Neural cell (in vitro differentiated cells): ENCODE measurements at regions not wholly inside any gene's neighbourhood (a gene's known extent, or its start where the extent isn't known, plus 50 kb on each side); places are given as distances from the start of the nearest gene placed in this dataset.

Source experiments
- H2AFZ ChIP-seq: fragments of 200-600, 300-800 bp; sonication (generic), shearing (Covaris generic); 2 replicates; pipeline ENCODE4 v1.6.0; 2014; ENCODE audit warnings: low read depth, mild to moderate bottlenecking, antibody characterized with exemption, low read length, moderate library complexity
- H3F3A ChIP-seq: fragments of 200-600 bp; shearing (Covaris generic); 2 replicates; pipeline ENCODE4 v1.6.1; 2016; ENCODE audit warnings: mild to moderate bottlenecking, moderate library complexity, mixed read lengths, antibody characterized with exemption, low read length; ENCODE audit not compliant: insufficient read depth, poor library complexity, severe bottlenecking
- H3K27ac ChIP-seq: fragments of 200-600, 300-800 bp; sonication (generic), shearing (Covaris generic); 2 replicates; pipeline ENCODE4 v1.5.1; 2014; ENCODE audit warnings: mild to moderate bottlenecking, low read length, moderate library complexity
- H3K27me3 ChIP-seq: fragments of 300-800, 200-600 bp; sonication (generic), shearing (Covaris generic); 2 replicates; pipeline ENCODE4 v1.6.0; 2014; ENCODE audit warnings: mild to moderate bottlenecking, low read depth, low read length, moderate library complexity; ENCODE audit not compliant: insufficient read depth
- H3K36me3 ChIP-seq: fragments of 300-800, 200-600 bp; sonication (generic), shearing (Covaris generic); 2 replicates; pipeline ENCODE4 v1.5.1; 2014; ENCODE audit warnings: mild to moderate bottlenecking, antibody characterized with exemption, low read length, moderate library complexity; ENCODE audit not compliant: insufficient read depth
- H3K4me2 ChIP-seq: fragments of 300-800, 200-600 bp; sonication (generic), shearing (Covaris generic); 2 replicates; pipeline ENCODE4 v1.6.0; 2014; ENCODE audit warnings: mild to moderate bottlenecking, low read length
- H3K4me3 ChIP-seq: fragments of 300-800, 200-600 bp; sonication (generic), shearing (Covaris generic); 2 replicates; pipeline ENCODE4 v1.5.1; 2014; ENCODE audit warnings: mild to moderate bottlenecking, low read length, moderate library complexity
- H3K79me2 ChIP-seq: fragments of 200-600 bp; shearing (Covaris generic); replicated peaks from 2 replicates; pipeline ENCODE4 v1.6.0; 2014; ENCODE audit warnings: mild to moderate bottlenecking, low read length, moderate library complexity; ENCODE audit not compliant: insufficient read depth
- H3K9ac ChIP-seq: fragments of 300-800, 200-600 bp; sonication (generic), shearing (Covaris generic); 2 replicates; pipeline ENCODE4 v1.6.1; 2016; ENCODE audit warnings: mild to moderate bottlenecking, low read length, mixed read lengths
- H3K9me2 ChIP-seq: fragments of 200-600 bp; shearing (Covaris generic); 2 replicates; pipeline ENCODE4 v1.6.1; 2016; ENCODE audit warnings: mild to moderate bottlenecking, low read length, mixed read lengths; ENCODE audit not compliant: insufficient read depth
- H3K9me3 ChIP-seq: fragments of 200-600, 300-800 bp; sonication (generic), shearing (Covaris generic); 2 replicates; pipeline ENCODE4 v1.6.1; 2016; ENCODE audit warnings: mild to moderate bottlenecking, mixed run types, low read length, moderate library complexity, mixed read lengths
- H4K20me1 ChIP-seq: fragments of 200-600 bp; shearing (Covaris generic); 2 replicates; pipeline ENCODE4 v1.6.1; 2016; ENCODE audit warnings: mild to moderate bottlenecking, mixed run types; ENCODE audit not compliant: insufficient read depth
- CTCF ChIP-seq: fragments of 450-650 bp; IDR thresholded peaks from 2 replicates; pipeline ENCODE4 v1.5.1; 2014; ENCODE audit warnings: antibody characterized with exemption, mild to moderate bottlenecking, moderate library complexity; ENCODE audit not compliant: poor library complexity, severe bottlenecking
- EP300 ChIP-seq: fragments of 450-650 bp; conservative IDR thresholded peaks from 2 replicates; pipeline ENCODE4 v1.6.1; 2014; ENCODE audit warnings: antibody characterized with exemption, mild to moderate bottlenecking, moderate library complexity; ENCODE audit not compliant: poor library complexity, severe bottlenecking
- EZH2 ChIP-seq: fragments of 200-600, 300-800 bp; shearing (Covaris generic), sonication (generic); IDR thresholded peaks from 2 replicates; pipeline ENCODE4 v1.6.1; 2014; ENCODE audit warnings: antibody characterized with exemption, low read length, borderline replicate concordance, mild to moderate bottlenecking; ENCODE audit not compliant: insufficient read depth, poor library complexity, severe bottlenecking
- MXI1 ChIP-seq: fragments of 450-650 bp; conservative IDR thresholded peaks from 2 replicates; pipeline ENCODE4 v1.6.1; 2014; ENCODE audit warnings: antibody characterized with exemption, mild to moderate bottlenecking; ENCODE audit not compliant: poor library complexity, severe bottlenecking
- POLR2AphosphoS5 ChIP-seq: IDR thresholded peaks from 2 replicates; pipeline ENCODE4 v1.6.1; 2012
- RAD21 ChIP-seq: fragments of 450-650 bp; conservative IDR thresholded peaks from 2 replicates; pipeline ENCODE4 v1.6.1; 2014; ENCODE audit warnings: antibody characterized with exemption, mild to moderate bottlenecking, moderate library complexity
- REST ChIP-seq: IDR thresholded peaks from 2 replicates; pipeline ENCODE4 v1.6.1; 2012; ENCODE audit warnings: borderline replicate concordance
- SMC3 ChIP-seq: fragments of 450-650 bp; conservative IDR thresholded peaks from 2 replicates; pipeline ENCODE4 v1.6.1; 2014; ENCODE audit warnings: antibody characterized with exemption, mild to moderate bottlenecking, moderate library complexity; ENCODE audit not compliant: poor library complexity
- TAF1 ChIP-seq: IDR thresholded peaks from 2 replicates; pipeline ENCODE4 v1.6.1; 2012; ENCODE audit warnings: low read depth

- Histone ChIP-seq H2AFZ (no peak overlapping the region), H3K9me2 (no peaks in the 10 kb centered on the region), H3K79me2 (no peaks in the 10 kb centered on the region)
Observed at GRCh38 chr10:20489961-20490360, 407.1 kb downstream of the NEBL start.

GRCh38 chr10:20486791-20487190 is 410.3 kb downstream of the NEBL start:
- no peak overlapping the region for H2AFZ ChIP-seq
- TF ChIP-seq CTCF (no peak), TAF1 (no peak), POLR2AphosphoS5 (no peak), MXI1 (no peak)
- H3K79me2 ChIP-seq = no peaks in the 10 kb centered on the region
- no peaks in the 10 kb centered on the region for H3K9me2 ChIP-seq
- no peaks in the 10 kb centered on the region for H3K9me3 ChIP-seq
- no peak overlapping the region for H3K9ac ChIP-seq
- H3K4me2 ChIP-seq = no peak overlapping the region
- no peak overlapping the region for H3K27ac ChIP-seq
- no peaks in the 10 kb centered on the region for H3K27me3 ChIP-seq
- H3K36me3 ChIP-seq = no peaks in the 10 kb centered on the region
- no peaks in the 10 kb centered on the region for H4K20me1 ChIP-seq
- H3F3A ChIP-seq = no peaks in the 10 kb centered on the region
- no peak overlapping the region for H3K4me3 ChIP-seq

More at GRCh38 chr10:20489961-20490360, 407.1 kb downstream of the NEBL start:
- Histone ChIP-seq H3F3A (no peaks in the 10 kb centered on the region), H3K4me3 (no peak overlapping the region), H3K9ac (no peak overlapping the region), H3K27ac (no peak overlapping the region), H3K4me2 (no peak overlapping the region), H3K36me3 (no peaks in the 10 kb centered on the region), H3K9me3 (peaks cover 5% of the 10 kb centered on the region), H3K27me3 (no peaks in the 10 kb centered on the region), H4K20me1 (no peaks in the 10 kb centered on the region)
- TF ChIP-seq REST = no peak
- no peak for TF ChIP-seq MXI1
- no peak for TF ChIP-seq SMC3
- TF ChIP-seq TAF1 = no peak
- TF ChIP-seq RAD21 = no peak
- no peak for TF ChIP-seq EZH2
- no peak for TF ChIP-seq EP300
- TF ChIP-seq POLR2AphosphoS5 = no peak
- TF ChIP-seq CTCF = no peak
